Esophagus muscularis mucosa (tissue), 4 donors: ENCODE measurements at regions not wholly inside any gene's neighbourhood (a gene's known extent, or its start where the extent isn't known, plus 50 kb on each side); places are given as distances from the start of the nearest gene placed in this dataset.

Experiments used
- DNase-seq: peaks from one replicate; pipeline ENCODE4 v3.0.0-alpha.2; 2017; ENCODE audit errors: extremely low spot score
- H3K27ac ChIP-seq, 4 donors: fragments of 200-600 bp; sonication (generic); replicated peaks in 1 of 4; 1 replicate in 3 of 4; 2 replicates in 1 of 4; pipeline ENCODE4 v1.5.1; 2016 to 2019; ENCODE audit warnings: mild to moderate bottlenecking in 1 of 4
- H3K27me3 ChIP-seq, 4 donors: fragments of 200-600 bp; sonication (generic); one replicate each; pipeline versions ENCODE4 v1.5.1 to v1.6.0; 2016 to 2019
- H3K36me3 ChIP-seq, 4 donors: fragments of 200-600 bp; sonication (generic); one replicate each; pipeline ENCODE4 v1.5.1; 2016 to 2019
- H3K4me1 ChIP-seq, 4 donors: fragments of 200-600 bp; sonication (generic); one replicate each; pipeline ENCODE4 v1.5.1; 2016 to 2019
- H3K4me3 ChIP-seq, 4 donors: fragments of 200-600 bp; sonication (generic); 1 replicate in 2 of 4; 2 replicates in 2 of 4; pipeline ENCODE4 v1.5.1; 2016 to 2019; ENCODE audit warnings: mild to moderate bottlenecking in 4 of 4, moderate library complexity in 1 of 4
- H3K9me3 ChIP-seq, 4 donors: fragments of 200-600 bp; sonication (generic); 1 replicate in 3 of 4; 2 replicates in 1 of 4; pipeline ENCODE4 v1.5.1; 2016 to 2019
- EP300 ChIP-seq: sonication (generic); formaldehyde crosslinking; IDR thresholded peaks from one replicate; pipeline ENCODE4 v1.6.1; 2017; ENCODE audit warnings: antibody characterized with exemption
- POLR2A ChIP-seq: fragments of 450-650 bp; IDR thresholded peaks from one replicate; pipeline ENCODE4 v1.6.1; 2017; ENCODE audit warnings: antibody characterized with exemption, moderate library complexity, mild to moderate bottlenecking, low read depth
- POLR2AphosphoS5 ChIP-seq, 2 donors: sonication (generic); formaldehyde crosslinking; IDR thresholded peaks; one replicate each; pipeline ENCODE4 v1.6.1; 2017; ENCODE audit warnings: antibody characterized with exemption in 2 of 2
- WGBS: methylation state at CpG from one replicate; pipeline ENCODE4 v1.1.5; 2018; 5-methylcytosine and 5-hydroxymethylcytosine counted together
- intact Hi-C: fragments of 100-400 bp; cut with DNase I; formaldehyde crosslinking; loops from one replicate; pipeline ENCODE4 v1.15.1; 2023
- TF ChIP-seq, protein P1 (sequence below), 3 experiments: fragments of 200-600 bp in 2 of 3; fragments of 450-650 bp in 1 of 3; sonication (generic) in 2 of 3; IDR thresholded peaks; one replicate each; pipeline ENCODE4 v1.5.1; 2017 to 2019; ENCODE audit warnings: antibody characterized with exemption in 3 of 3, mild to moderate bottlenecking in 2 of 3, moderate library complexity in 1 of 3

DNA sequence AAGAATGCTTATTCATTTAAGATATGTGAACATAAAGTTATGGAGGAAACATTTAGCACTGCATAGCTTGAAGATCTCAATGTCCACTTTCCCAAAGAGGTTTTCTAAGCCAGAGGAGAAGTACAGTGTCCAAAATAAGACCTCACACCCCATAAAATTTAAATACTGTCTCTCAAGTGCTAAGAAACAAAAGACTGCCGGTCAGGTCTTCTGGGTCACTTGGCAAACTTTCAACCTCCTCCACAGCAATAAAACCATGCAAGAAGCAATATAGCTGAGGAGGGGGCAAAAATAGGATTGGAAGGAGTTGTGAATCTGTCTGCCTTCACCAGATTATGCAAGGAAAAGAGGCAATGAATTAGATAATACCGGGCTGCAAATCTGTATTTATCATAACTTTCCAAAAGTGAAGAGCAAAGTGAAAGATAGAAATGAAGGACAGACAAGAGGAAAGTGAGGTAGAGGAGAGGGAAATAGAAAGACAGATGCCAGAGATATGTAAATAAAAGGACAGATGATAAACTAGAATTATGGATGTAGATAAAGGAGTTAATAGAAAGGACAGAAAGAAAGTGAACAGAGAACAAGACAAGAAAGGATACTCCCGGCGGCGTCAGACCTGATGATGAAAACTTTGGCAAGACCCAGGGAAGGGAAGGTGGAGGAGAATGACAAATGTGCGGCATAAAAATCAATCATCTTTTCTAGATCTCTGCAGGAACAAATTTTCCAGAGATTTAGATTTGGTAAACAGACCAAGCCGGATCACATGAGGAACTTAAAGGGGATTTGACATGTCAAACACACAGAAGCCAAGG, 152.7 kb upstream of the FAM241A start:
- no peaks in the 10 kb centered on the region for H3K36me3 ChIP-seq
- no peak overlapping the region for H3K4me3 ChIP-seq
- DNase-seq = no peak
- WGBS = 55% methylated on average over 7 of the region's 7 CpGs
- no peak for TF ChIP-seq POLR2A
- TF ChIP-seq, protein P1, sequence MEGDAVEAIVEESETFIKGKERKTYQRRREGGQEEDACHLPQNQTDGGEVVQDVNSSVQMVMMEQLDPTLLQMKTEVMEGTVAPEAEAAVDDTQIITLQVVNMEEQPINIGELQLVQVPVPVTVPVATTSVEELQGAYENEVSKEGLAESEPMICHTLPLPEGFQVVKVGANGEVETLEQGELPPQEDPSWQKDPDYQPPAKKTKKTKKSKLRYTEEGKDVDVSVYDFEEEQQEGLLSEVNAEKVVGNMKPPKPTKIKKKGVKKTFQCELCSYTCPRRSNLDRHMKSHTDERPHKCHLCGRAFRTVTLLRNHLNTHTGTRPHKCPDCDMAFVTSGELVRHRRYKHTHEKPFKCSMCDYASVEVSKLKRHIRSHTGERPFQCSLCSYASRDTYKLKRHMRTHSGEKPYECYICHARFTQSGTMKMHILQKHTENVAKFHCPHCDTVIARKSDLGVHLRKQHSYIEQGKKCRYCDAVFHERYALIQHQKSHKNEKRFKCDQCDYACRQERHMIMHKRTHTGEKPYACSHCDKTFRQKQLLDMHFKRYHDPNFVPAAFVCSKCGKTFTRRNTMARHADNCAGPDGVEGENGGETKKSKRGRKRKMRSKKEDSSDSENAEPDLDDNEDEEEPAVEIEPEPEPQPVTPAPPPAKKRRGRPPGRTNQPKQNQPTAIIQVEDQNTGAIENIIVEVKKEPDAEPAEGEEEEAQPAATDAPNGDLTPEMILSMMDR (IDR thresholded peaks at IDR 0.05) = no peak
- TF ChIP-seq POLR2AphosphoS5 (IDR thresholded peaks at IDR 0.05) = no peak
- TF ChIP-seq EP300 = no peak
- H3K27me3 ChIP-seq = no peaks in the 10 kb centered on the region
- H3K9me3 ChIP-seq = no peaks in the 10 kb centered on the region
- H3K4me1 ChIP-seq = no peaks in the 10 kb centered on the region
- no peak overlapping the region for H3K27ac ChIP-seq
- intact Hi-C loops = no loop called here

DNA sequence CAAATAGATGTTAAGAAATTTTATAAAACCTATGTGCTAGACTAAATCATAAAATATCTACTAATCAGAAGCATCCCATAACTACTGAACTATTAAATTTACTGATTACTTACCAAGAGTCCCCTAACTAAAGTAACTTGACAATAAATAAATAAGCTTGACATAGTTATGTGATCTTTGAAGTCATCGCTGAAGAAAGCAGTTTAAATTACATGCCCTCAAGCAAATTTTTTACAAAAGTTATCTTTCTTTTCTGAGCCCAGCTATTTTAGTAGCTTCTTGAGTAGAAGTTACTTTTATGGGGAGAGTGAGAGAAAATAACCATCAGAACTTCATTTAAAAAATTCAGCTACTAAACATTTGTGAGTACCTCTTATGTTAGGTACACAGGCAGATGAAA, 150.9 kb upstream of the FAM241A start:
- no peaks in the 10 kb centered on the region for H3K27me3 ChIP-seq
- no peak overlapping the region for H3K4me3 ChIP-seq
- 59% methylated on average over 1 of the region's 1 CpG for WGBS
- intact Hi-C loops = no loop called here
- H3K27ac ChIP-seq = no peak overlapping the region
- no peaks in the 10 kb centered on the region for H3K9me3 ChIP-seq
- H3K36me3 ChIP-seq = no peaks in the 10 kb centered on the region
- H3K4me1 ChIP-seq = no peaks in the 10 kb centered on the region
- no peak for DNase-seq
- no peak for TF ChIP-seq EP300
- TF ChIP-seq POLR2A = no peak
- no peak for TF ChIP-seq POLR2AphosphoS5 (IDR thresholded peaks at IDR 0.05)
- TF ChIP-seq, protein P1 (IDR thresholded peaks at IDR 0.05) = no peak

- H3K4me3 ChIP-seq = no peak overlapping the region
- H3K27ac ChIP-seq = no peak overlapping the region
- intact Hi-C loops = no loop called here
- no peaks in the 10 kb centered on the region for H3K4me1 ChIP-seq
- WGBS = 91% methylated on average over 4 of the region's 4 CpGs
- H3K27me3 ChIP-seq = no peaks in the 10 kb centered on the region
- TF ChIP-seq, protein P1 (IDR thresholded peaks at IDR 0.05) = no peak
- TF ChIP-seq POLR2AphosphoS5 (IDR thresholded peaks at IDR 0.05) (no peak), EP300 (no peak), POLR2A (no peak)
- no peaks in the 10 kb centered on the region for H3K36me3 ChIP-seq
- no peaks in the 10 kb centered on the region for H3K9me3 ChIP-seq
- DNase-seq = no peak
Measured at GRCh38 chr4:111997785-111998184, 147.5 kb upstream of the FAM241A start.

GRCh38 chr4:111999801-112000200, 145.5 kb upstream of the FAM241A start:
- Histone ChIP-seq H3K27me3 (no peaks in the 10 kb centered on the region), H3K4me1 (no peaks in the 10 kb centered on the region), H3K27ac (no peak overlapping the region), H3K36me3 (no peaks in the 10 kb centered on the region), H3K4me3 (no peak overlapping the region), H3K9me3 (no peaks in the 10 kb centered on the region)
- TF ChIP-seq, protein P1 (IDR thresholded peaks at IDR 0.05) = no peak
- TF ChIP-seq POLR2AphosphoS5 (IDR thresholded peaks at IDR 0.05) = no peak
- no peak for DNase-seq
- intact Hi-C loops = no loop called here
- 90% methylated on average over 3 of the region's 3 CpGs for WGBS

DNA sequence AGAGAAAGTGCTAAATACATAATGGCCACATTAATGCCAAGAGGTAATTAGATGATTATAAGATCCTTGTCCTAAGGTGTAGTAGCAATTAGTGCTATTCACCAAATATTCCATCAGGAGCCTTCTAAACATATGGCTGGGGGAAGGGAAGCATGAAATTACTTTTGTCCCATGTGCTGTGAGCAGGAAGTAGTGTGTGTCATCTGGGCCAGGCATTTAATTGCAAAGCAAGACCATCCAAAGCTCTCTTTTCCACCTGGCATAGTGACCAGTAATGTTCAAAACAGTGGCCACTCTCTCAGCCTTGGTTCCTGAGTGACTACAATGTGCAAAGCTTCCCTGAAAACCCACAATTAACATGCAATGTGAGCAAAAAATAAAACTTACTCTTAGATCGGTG, 144.2 kb upstream of the FAM241A start:
- H3K27ac ChIP-seq = no peak overlapping the region
- 88% methylated on average over 1 of the region's 1 CpG for WGBS
- TF ChIP-seq POLR2AphosphoS5 (IDR thresholded peaks at IDR 0.05) (no peak), POLR2A (no peak), EP300 (no peak)
- TF ChIP-seq, protein P1 (IDR thresholded peaks at IDR 0.05) = no peak
- H3K4me1 ChIP-seq = no peaks in the 10 kb centered on the region
- intact Hi-C loops = no loop called here
- H3K36me3 ChIP-seq = no peaks in the 10 kb centered on the region
- no peaks in the 10 kb centered on the region for H3K9me3 ChIP-seq
- no peak for DNase-seq
- no peak overlapping the region for H3K4me3 ChIP-seq
- H3K27me3 ChIP-seq = no peaks in the 10 kb centered on the region
